Heart left ventricle (tissue), 16 donors: ENCODE measurements at regions not wholly inside any gene's neighbourhood (a gene's known extent, or its start where the extent isn't known, plus 50 kb on each side); places are given as distances from the start of the nearest gene placed in this dataset.

Experiments
- ATAC-seq, 4 donors: fragments of 200-7000 bp; cut with Tn5 transposase; one replicate each; pipeline ENCODE4 v1.9.1; 2020 to 2022; ENCODE audit warnings: moderate library complexity in 4 of 4, mild to moderate bottlenecking in 3 of 4, moderate number of reproducible peaks in 1 of 4
- DNase-seq, 5 donors: peaks; one replicate each; pipeline ENCODE4 v3.0.0-alpha.2; 2020
- H3K27ac ChIP-seq, 12 donors: fragments of 200-600 bp; sonication (generic) in 4 of 12; one replicate each; pipeline versions ENCODE4 v1.5.0 to v1.8.0; 2016 to 2022; ENCODE audit warnings: mild to moderate bottlenecking in 2 of 12
- H3K27me3 ChIP-seq, 9 donors: fragments of 200-600 bp; sonication (generic) in 2 of 9; one replicate each; pipeline versions ENCODE4 v1.5.1 to v1.8.0; 2016 to 2022; ENCODE audit warnings: mild to moderate bottlenecking in 3 of 9
- H3K36me3 ChIP-seq, 9 donors: fragments of 200-600 bp; sonication (generic) in 2 of 9; one replicate each; pipeline versions ENCODE4 v1.5.0 to v1.8.0; 2018 to 2022; ENCODE audit warnings: mild to moderate bottlenecking in 2 of 9
- H3K4me1 ChIP-seq, 12 donors: fragments of 200-600 bp; sonication (generic) in 4 of 12; one replicate each; pipeline versions ENCODE4 v1.5.0 to v1.8.0; 2016 to 2022; ENCODE audit warnings: mild to moderate bottlenecking in 3 of 12
- H3K4me3 ChIP-seq, 12 donors: fragments of 200-600 bp; sonication (generic) in 4 of 12; one replicate each; pipeline versions ENCODE4 v1.5.0 to v1.8.0; 2017 to 2022; ENCODE audit warnings: mild to moderate bottlenecking in 9 of 12, moderate library complexity in 4 of 12
- H3K9me3 ChIP-seq, 12 donors: fragments of 200-600 bp; sonication (generic) in 4 of 12; one replicate each; pipeline versions ENCODE4 v1.5.0 to v1.8.0; 2016 to 2022; ENCODE audit warnings: mild to moderate bottlenecking in 1 of 12
- CTCF ChIP-seq, 12 donors: fragments of 200-600 bp; sonication (generic) in 4 of 12; IDR thresholded peaks; one replicate each; pipeline versions ENCODE4 v1.5.0 to v1.8.0; 2018 to 2022; ENCODE audit warnings: antibody characterized with exemption in 12 of 12, mild to moderate bottlenecking in 5 of 12
- POLR2A ChIP-seq, 2 donors: fragments of 450-650 bp; IDR thresholded peaks; one replicate each; pipeline ENCODE4 v1.6.1; 2017; ENCODE audit warnings: antibody characterized with exemption in 2 of 2, mild to moderate bottlenecking in 2 of 2, moderate library complexity in 2 of 2
- WGBS, 4 donors: extraction: QIAGEN DNeasy Blood & Tissue Kit in 2 of 4; methylation state at CpG; one replicate each; pipeline versions ENCODE4 v1.1.5 to v1.1.7; 2013 to 2018; 5-methylcytosine and 5-hydroxymethylcytosine counted together
- intact Hi-C, 10 donors: fragments of 100-400 bp; cut with DNase I; formaldehyde crosslinking; loops; one replicate each; pipeline versions ENCODE4 v1.11.1 to v1.14.2; 2022
- donor health status: ischemic (EF 13 %, LVEDD 7.1; RV severe dilation, severe dysfunction).
- donor health status: healthy with polysubstance abuse.
- donor health status: DM: no; HTN: yes; CAD: no.
- donor health status: DM: no; HTN: no; CAD: no.
- donor health status: ischemic (EF 25% LVEDD 6.9; RV normal size, moderate dysfunction).
- donor health status: ischemic (EF 25% LVEDD 5.7; RV mildly dilated, moderate dysfunction).
- donor health status: healthy.
- donor health status: DM: yes; HTN: yes; CAD: no.
- donor health status: ischemic (EF 35%, LVEDD 5.7; RV mildly dilated, moderate dysfunction).
- donor health status: nonischemic (EF 11% LVEDD 7.7; RV severe dilation, severe dysfunction).
- donor health status: DM: yes; HTN: yes; CAD: no.
- donor health status: PGD.
- donor health status: ischemic (EF 29% LVEDD 5.4; RV normal size, mild dysfunction).
- donor health status: nonischemic (EF 23%, LVEDD 6.1; RV moderate dilation, normal function).

- no peak for TF ChIP-seq POLR2A (IDR thresholded peaks at IDR 0.05)
- no peak for TF ChIP-seq CTCF (IDR thresholded peaks at IDR 0.05)
- Histone ChIP-seq H3K27me3 (no peaks in the 10 kb centered on the region), H3K4me3 (no peak overlapping the region), H3K9me3 (no peaks in the 10 kb centered on the region), H3K36me3 (no peaks in the 10 kb centered on the region), H3K4me1 (peaks cover 0 to 28% (median 14%) of the 10 kb centered on the region in 12 donors), H3K27ac (no peak overlapping the region)
- ATAC-seq (no peak), DNase-seq (no peak)
- 90 to 94% (median 92%) methylated on average over 7 of the region's 7 CpGs for WGBS, 4 donors
- intact Hi-C loops = loop anchor here in 3 of 10 donors (10.0 kb wide), 1 partner anchor 227 kb away; no protein-coding TSS in a partner anchor
Observed at GRCh38 chr13:109877809-109878208, 91.4 kb upstream of the IRS2 start.

- no peaks in the 10 kb centered on the region for H3K36me3 ChIP-seq
- intact Hi-C loops = loop anchor here in 3 of 10 donors (10.0 kb wide), 1 partner anchor 229 kb away; no protein-coding TSS in a partner anchor
- DNase-seq (no peak), ATAC-seq (no peak)
- no peaks in the 10 kb centered on the region for H3K9me3 ChIP-seq
- H3K27me3 ChIP-seq = no peaks in the 10 kb centered on the region
- H3K4me3 ChIP-seq = no peak overlapping the region
- H3K4me1 ChIP-seq = peaks cover 0 to 28% (median 14%) of the 10 kb centered on the region in 12 donors
- TF ChIP-seq CTCF (IDR thresholded peaks at IDR 0.05) (no peak), POLR2A (IDR thresholded peaks at IDR 0.05) (no peak)
- 77 to 93% (median 86%) methylated on average over 4 of the region's 4 CpGs for whole genome bisulfite sequencing, 4 donors
- peak overlapping the region in 9 of 12 donors; percentile 14 to 78 (median 64) for H3K27ac ChIP-seq
Observed at GRCh38 chr13:109875746-109876145, 89.4 kb upstream of the IRS2 start.

- TF ChIP-seq CTCF (IDR thresholded peaks at IDR 0.05) (no peak), POLR2A (IDR thresholded peaks at IDR 0.05) (no peak)
- intact Hi-C loops = loop anchor here in 5 of 10 donors (5.0 to 10.0 kb wide), 3 partner anchors 87 to 230 kb away; partner anchors contain the start of gene IRS2 (in 1 of the 5)
- Histone ChIP-seq H3K4me1 (peaks cover 0 to 35% (median 15%) of the 10 kb centered on the region in 12 donors), H3K36me3 (no peaks in the 10 kb centered on the region), H3K27me3 (no peaks in the 10 kb centered on the region), H3K27ac (peak overlapping the region; percentile 12 to 78 (median 61)), H3K4me3 (no peak overlapping the region), H3K9me3 (no peaks in the 10 kb centered on the region)
- ATAC-seq (peak; percentile 70 to 84 (median 82)), DNase-seq (peak in 1 of 5 donors; percentile 54)
- WGBS, 4 donors = 24 to 29% (median 28%) methylated on average over 6 of the region's 6 CpGs
Observed at GRCh38 chr13:109874484-109875454, 88.4 kb upstream of the IRS2 start.
